ENCODE measurements at regions not wholly inside any gene's neighbourhood (a gene's known extent, or its start where the extent isn't known, plus 50 kb on each side); places are given as distances from the start of the nearest gene placed in this dataset.

GRCh38 chr10:113389969-113390368 lies 162.9 kb upstream of the HABP2 start:
- TF ChIP-seq GATA3 (IDR thresholded peaks at IDR 0.05; ENCODE audit: low read depth, low read length) (no peak), GATA2 (IDR thresholded peaks at IDR 0.05; ENCODE audit: low read depth, low read length) (no peak)
